IMR-90 (cell line): ENCODE measurements at regions not wholly inside any gene's neighbourhood (a gene's known extent, or its start where the extent isn't known, plus 50 kb on each side); places are given as distances from the start of the nearest gene placed in this dataset.

Experiments
- BHLHE40 ChIP-seq: fragments of 150-350 bp; IDR thresholded peaks from 2 replicates; pipeline ENCODE4 v1.6.1; 2016; ENCODE audit warnings: mild to moderate bottlenecking, low read depth, low read length
- CEBPB ChIP-seq: IDR thresholded peaks from 2 replicates; pipeline ENCODE4 v1.6.1; 2012; ENCODE audit warnings: low read depth, low read length, improper control_type of control experiment
- CHD1 ChIP-seq: IDR thresholded peaks from 2 replicates; pipeline ENCODE4 v1.6.1; 2012; ENCODE audit warnings: low read depth, low read length, improper control_type of control experiment
- MXI1 ChIP-seq: IDR thresholded peaks from 2 replicates; pipeline ENCODE4 v1.6.1; 2012; ENCODE audit warnings: low read depth, mild to moderate bottlenecking, low read length, moderate library complexity, borderline replicate concordance
- NFE2L2 ChIP-seq: fragments of 150-350 bp; IDR thresholded peaks from 2 replicates; pipeline ENCODE4 v1.6.1; 2016; ENCODE audit warnings: low read depth, mild to moderate bottlenecking, low read length
- POLR2A ChIP-seq: IDR thresholded peaks from 2 replicates; pipeline ENCODE4 v1.6.1; 2012; ENCODE audit warnings: mild to moderate bottlenecking, low read depth, low read length
- RAD21 ChIP-seq: IDR thresholded peaks from 2 replicates; pipeline ENCODE4 v1.6.1; 2012; ENCODE audit warnings: low read length, improper control_type of control experiment
- RFX5 ChIP-seq: IDR thresholded peaks from 2 replicates; pipeline ENCODE4 v1.8.0; 2012; ENCODE audit warnings: low read depth, mild to moderate bottlenecking, low read length, moderate library complexity
- SMC3 ChIP-seq: fragments of 150-350 bp; IDR thresholded peaks from 2 replicates; pipeline ENCODE4 v1.6.1; 2016; ENCODE audit warnings: low read depth, mild to moderate bottlenecking, antibody characterized with exemption, low read length, moderate library complexity
- TF ChIP-seq, protein P1 (sequence below): conservative IDR thresholded peaks from 2 replicates; pipeline ENCODE4 v1.5.1; 2012; ENCODE audit warnings: mild to moderate bottlenecking, low read depth, low read length, improper control_type of control experiment
- TF ChIP-seq, protein P2 (sequence below): fragments of 150-350 bp; IDR thresholded peaks from 2 replicates; pipeline ENCODE4 v1.6.1; 2017; ENCODE audit warnings: mild to moderate bottlenecking, antibody characterized with exemption, low read length, low read depth
- TF ChIP-seq, protein P3 (sequence below): fragments of 150-350 bp; IDR thresholded peaks from 2 replicates; pipeline ENCODE4 v1.6.1; 2016; ENCODE audit warnings: low read depth, mild to moderate bottlenecking, low read length, moderate library complexity, borderline replicate concordance

DNA sequence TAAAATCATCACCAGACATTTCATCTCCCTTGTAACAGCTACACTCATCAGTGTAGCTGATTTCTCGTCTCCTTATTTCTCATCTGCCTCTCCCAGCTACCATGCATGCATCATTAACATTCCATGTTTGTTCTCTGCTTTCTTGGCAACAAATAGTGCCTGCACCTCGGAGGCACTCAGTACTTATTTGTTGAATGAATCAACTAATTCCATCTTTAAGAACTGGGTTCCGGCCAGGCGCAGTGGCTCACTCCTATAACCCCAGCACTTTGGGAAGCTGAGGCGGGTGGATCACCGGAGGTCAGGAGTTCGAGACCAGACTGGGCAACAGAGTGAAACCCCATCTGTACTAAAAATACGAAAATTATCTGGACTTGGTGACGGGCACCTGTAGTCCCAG lies 63.9 kb upstream of the GTF3A start:
- TF ChIP-seq, protein P1, sequence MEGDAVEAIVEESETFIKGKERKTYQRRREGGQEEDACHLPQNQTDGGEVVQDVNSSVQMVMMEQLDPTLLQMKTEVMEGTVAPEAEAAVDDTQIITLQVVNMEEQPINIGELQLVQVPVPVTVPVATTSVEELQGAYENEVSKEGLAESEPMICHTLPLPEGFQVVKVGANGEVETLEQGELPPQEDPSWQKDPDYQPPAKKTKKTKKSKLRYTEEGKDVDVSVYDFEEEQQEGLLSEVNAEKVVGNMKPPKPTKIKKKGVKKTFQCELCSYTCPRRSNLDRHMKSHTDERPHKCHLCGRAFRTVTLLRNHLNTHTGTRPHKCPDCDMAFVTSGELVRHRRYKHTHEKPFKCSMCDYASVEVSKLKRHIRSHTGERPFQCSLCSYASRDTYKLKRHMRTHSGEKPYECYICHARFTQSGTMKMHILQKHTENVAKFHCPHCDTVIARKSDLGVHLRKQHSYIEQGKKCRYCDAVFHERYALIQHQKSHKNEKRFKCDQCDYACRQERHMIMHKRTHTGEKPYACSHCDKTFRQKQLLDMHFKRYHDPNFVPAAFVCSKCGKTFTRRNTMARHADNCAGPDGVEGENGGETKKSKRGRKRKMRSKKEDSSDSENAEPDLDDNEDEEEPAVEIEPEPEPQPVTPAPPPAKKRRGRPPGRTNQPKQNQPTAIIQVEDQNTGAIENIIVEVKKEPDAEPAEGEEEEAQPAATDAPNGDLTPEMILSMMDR = no peak
- TF ChIP-seq CEBPB (no peak), BHLHE40 (no peak), RAD21 (no peak), RFX5 (no peak), MXI1 (no peak), NFE2L2 (no peak), POLR2A (no peak), SMC3 (no peak), CHD1 (no peak)
- TF ChIP-seq, protein P2, sequence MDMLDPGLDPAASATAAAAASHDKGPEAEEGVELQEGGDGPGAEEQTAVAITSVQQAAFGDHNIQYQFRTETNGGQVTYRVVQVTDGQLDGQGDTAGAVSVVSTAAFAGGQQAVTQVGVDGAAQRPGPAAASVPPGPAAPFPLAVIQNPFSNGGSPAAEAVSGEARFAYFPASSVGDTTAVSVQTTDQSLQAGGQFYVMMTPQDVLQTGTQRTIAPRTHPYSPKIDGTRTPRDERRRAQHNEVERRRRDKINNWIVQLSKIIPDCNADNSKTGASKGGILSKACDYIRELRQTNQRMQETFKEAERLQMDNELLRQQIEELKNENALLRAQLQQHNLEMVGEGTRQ = no peak
- TF ChIP-seq, protein P3, sequence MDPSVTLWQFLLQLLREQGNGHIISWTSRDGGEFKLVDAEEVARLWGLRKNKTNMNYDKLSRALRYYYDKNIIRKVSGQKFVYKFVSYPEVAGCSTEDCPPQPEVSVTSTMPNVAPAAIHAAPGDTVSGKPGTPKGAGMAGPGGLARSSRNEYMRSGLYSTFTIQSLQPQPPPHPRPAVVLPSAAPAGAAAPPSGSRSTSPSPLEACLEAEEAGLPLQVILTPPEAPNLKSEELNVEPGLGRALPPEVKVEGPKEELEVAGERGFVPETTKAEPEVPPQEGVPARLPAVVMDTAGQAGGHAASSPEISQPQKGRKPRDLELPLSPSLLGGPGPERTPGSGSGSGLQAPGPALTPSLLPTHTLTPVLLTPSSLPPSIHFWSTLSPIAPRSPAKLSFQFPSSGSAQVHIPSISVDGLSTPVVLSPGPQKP = no peak
